Prostate gland (tissue), 2 donors: ENCODE measurements at regions not wholly inside any gene's neighbourhood (a gene's known extent, or its start where the extent isn't known, plus 50 kb on each side); places are given as distances from the start of the nearest gene placed in this dataset.

Source experiments
- CTCF ChIP-seq, 4 experiments: fragments of 200-600 bp in 2 of 4; fragments of 450-650 bp in 2 of 4; sonication (generic) in 2 of 4; IDR thresholded peaks; 1 replicate in 3 of 4; 2 replicates in 1 of 4; pipeline ENCODE4 v1.5.1; 2016 to 2019; ENCODE audit warnings: antibody characterized with exemption in 4 of 4, mild to moderate bottlenecking in 2 of 4, moderate library complexity in 2 of 4
- POLR2AphosphoS5 ChIP-seq: sonication (generic); formaldehyde crosslinking; IDR thresholded peaks from one replicate; pipeline ENCODE4 v1.6.1; 2017; ENCODE audit warnings: antibody characterized with exemption

- no peak for TF ChIP-seq POLR2AphosphoS5
- TF ChIP-seq CTCF (IDR thresholded peaks at IDR 0.05), result no peak
These were observed 187.8 kb downstream of the MID1IP1 start for GRCh38 chrX:38989076-38989475.
